Mesenchymal stem cell (in vitro differentiated cells and primary cell): ENCODE measurements at regions not wholly inside any gene's neighbourhood (a gene's known extent, or its start where the extent isn't known, plus 50 kb on each side); places are given as distances from the start of the nearest gene placed in this dataset.

ENCODE experiments used
- DNase-seq: peaks from one replicate; pipeline ENCODE4 v3.0.0-alpha.2; 2013
- H2AFZ ChIP-seq: one replicate; pipeline ENCODE4 v1.6.1; 2013; ENCODE audit warnings: low read depth, mild to moderate bottlenecking, control low read depth, inconsistent platforms, low read length, moderate library complexity
- H2AK5ac ChIP-seq: 2 replicates; pipeline ENCODE4 v1.6.1; 2013; ENCODE audit warnings: low read length, moderate library complexity, mild to moderate bottlenecking, inconsistent platforms; ENCODE audit not compliant: severe bottlenecking
- H2BK120ac ChIP-seq: one replicate; pipeline ENCODE4 v1.6.1; 2013; ENCODE audit warnings: low read depth, mild to moderate bottlenecking, inconsistent platforms, low read length, moderate library complexity
- H2BK12ac ChIP-seq, 2 experiments: one replicate each; pipeline ENCODE4 v1.6.1; 2013; ENCODE audit warnings: inconsistent platforms in 2 of 2, low read length in 2 of 2, mild to moderate bottlenecking in 2 of 2, moderate library complexity in 2 of 2, control low read depth in 1 of 2
- H2BK15ac ChIP-seq: one replicate; pipeline ENCODE4 v1.6.1; 2013; ENCODE audit warnings: mild to moderate bottlenecking, low read depth, inconsistent platforms; ENCODE audit not compliant: poor library complexity, severe bottlenecking
- H2BK5ac ChIP-seq: 2 replicates; pipeline ENCODE4 v1.6.1; 2013; ENCODE audit warnings: low read depth, mild to moderate bottlenecking, low read length, control low read depth, inconsistent platforms; ENCODE audit not compliant: poor library complexity, severe bottlenecking
- H3K14ac ChIP-seq, 2 experiments: one replicate each; pipeline ENCODE4 v1.6.1; 2013; ENCODE audit warnings: inconsistent platforms in 2 of 2, low read length in 2 of 2, control low read depth in 1 of 2, mild to moderate bottlenecking in 1 of 2, moderate library complexity in 1 of 2
- H3K18ac ChIP-seq, 2 experiments: one replicate each; pipeline ENCODE4 v1.6.1; 2013; ENCODE audit warnings: inconsistent platforms in 2 of 2, low read length in 2 of 2, control low read depth in 1 of 2, low read depth in 1 of 2, mild to moderate bottlenecking in 1 of 2
- H3K23ac ChIP-seq, 2 experiments: one replicate each; pipeline ENCODE4 v1.6.1; 2013; ENCODE audit warnings: inconsistent platforms in 2 of 2, low read length in 2 of 2, mild to moderate bottlenecking in 2 of 2, moderate library complexity in 2 of 2, control low read depth in 1 of 2
- H3K27ac ChIP-seq: 2 replicates; pipeline ENCODE4 v1.5.1; 2013; ENCODE audit warnings: mild to moderate bottlenecking, moderate library complexity, low read length, control low read depth, inconsistent platforms; ENCODE audit not compliant: poor library complexity, severe bottlenecking
- H3K27me3 ChIP-seq, 2 experiments: 2 replicates each; pipeline versions ENCODE4 v1.6.1 to v1.7.0; 2013; ENCODE audit warnings: low read length in 2 of 2, mild to moderate bottlenecking in 2 of 2, moderate library complexity in 2 of 2, control low read depth in 1 of 2, inconsistent platforms in 1 of 2; ENCODE audit not compliant: control insufficient read depth in 1 of 2, insufficient read depth in 1 of 2
- H3K36me3 ChIP-seq, 2 experiments: 2 replicates each; pipeline versions ENCODE4 v1.6.1 to v1.7.0; 2013; ENCODE audit warnings: low read length in 2 of 2, control low read depth in 1 of 2, inconsistent platforms in 1 of 2, low read depth in 1 of 2, mild to moderate bottlenecking in 1 of 2; ENCODE audit not compliant: insufficient read depth in 2 of 2, control insufficient read depth in 1 of 2
- H3K4ac ChIP-seq, 2 experiments: one replicate each; pipeline ENCODE4 v1.6.1; 2013; ENCODE audit warnings: inconsistent platforms in 2 of 2, low read length in 2 of 2, mild to moderate bottlenecking in 2 of 2, moderate library complexity in 2 of 2, control low read depth in 1 of 2, low read depth in 1 of 2
- H3K4me1 ChIP-seq: 2 replicates; pipeline ENCODE4 v1.6.1; 2013; ENCODE audit warnings: low read depth, low read length, control low read depth; ENCODE audit not compliant: control insufficient read depth, insufficient read depth
- H3K4me2 ChIP-seq: 2 replicates; pipeline ENCODE4 v1.6.1; 2013; ENCODE audit warnings: low read length, mild to moderate bottlenecking, inconsistent platforms; ENCODE audit not compliant: poor library complexity, severe bottlenecking
- H3K4me3 ChIP-seq, 2 experiments: 2 replicates each; pipeline versions ENCODE4 v1.5.1 to v1.7.0; 2013; ENCODE audit warnings: low read length in 2 of 2, mild to moderate bottlenecking in 2 of 2, control low read depth in 1 of 2, low read depth in 1 of 2; ENCODE audit not compliant: insufficient read depth in 1 of 2
- H3K79me1 ChIP-seq: replicated peaks from 2 replicates; pipeline ENCODE4 v1.6.1; 2013; ENCODE audit warnings: mild to moderate bottlenecking, control low read depth, low read length, inconsistent platforms; ENCODE audit not compliant: poor library complexity, severe bottlenecking
- H3K9ac ChIP-seq: 2 replicates; pipeline ENCODE4 v1.7.0; 2013; ENCODE audit warnings: mild to moderate bottlenecking, low read length, moderate library complexity
- H3K9me3 ChIP-seq: 2 replicates; pipeline ENCODE4 v1.7.0; 2013; ENCODE audit warnings: mild to moderate bottlenecking, low read length; ENCODE audit not compliant: control insufficient read depth
- H4K8ac ChIP-seq: one replicate; pipeline ENCODE4 v1.6.1; 2013; ENCODE audit warnings: inconsistent platforms, mild to moderate bottlenecking, low read length, moderate library complexity
- H4K91ac ChIP-seq: one replicate; pipeline ENCODE4 v1.6.1; 2013; ENCODE audit warnings: mild to moderate bottlenecking, low read length, inconsistent platforms
- WGBS: methylation state at CpG from one replicate; pipeline ENCODE4 v1.1.7; 2013; ENCODE audit warnings: mixed read lengths; 5-methylcytosine and 5-hydroxymethylcytosine counted together

GRCh38 chr4:14084598-14084997 is 457.1 kb upstream of the BOD1L1 start:
- DNase-seq, result no peak
- no peak overlapping the region for H3K14ac ChIP-seq
- no peak overlapping the region for H3K4ac ChIP-seq
- H2BK120ac ChIP-seq, result no peak overlapping the region
- H3K4me1 ChIP-seq, result no peaks in the 10 kb centered on the region
- no peak overlapping the region for H3K4me3 ChIP-seq
- no peak overlapping the region for H2AFZ ChIP-seq
- no peak overlapping the region for H3K9ac ChIP-seq
- no peak overlapping the region for H3K23ac ChIP-seq
- no peak overlapping the region for H3K27ac ChIP-seq
- H2BK5ac ChIP-seq, result no peak overlapping the region
- H3K9me3 ChIP-seq, result no peaks in the 10 kb centered on the region
- no peak overlapping the region for H2AK5ac ChIP-seq
- WGBS, result 63% methylated on average over 1 of the region's 2 CpGs
- no peak overlapping the region for H2BK12ac ChIP-seq
- no peak overlapping the region for H2BK15ac ChIP-seq
- H3K79me1 ChIP-seq, result no peaks in the 10 kb centered on the region
- H3K36me3 ChIP-seq, result no peaks in the 10 kb centered on the region
- H3K27me3 ChIP-seq, result no peaks in the 10 kb centered on the region
- H3K4me2 ChIP-seq, result no peak overlapping the region
- H3K18ac ChIP-seq, result no peak overlapping the region
- H4K8ac ChIP-seq, result no peak overlapping the region
- H4K91ac ChIP-seq, result no peak overlapping the region

DNA sequence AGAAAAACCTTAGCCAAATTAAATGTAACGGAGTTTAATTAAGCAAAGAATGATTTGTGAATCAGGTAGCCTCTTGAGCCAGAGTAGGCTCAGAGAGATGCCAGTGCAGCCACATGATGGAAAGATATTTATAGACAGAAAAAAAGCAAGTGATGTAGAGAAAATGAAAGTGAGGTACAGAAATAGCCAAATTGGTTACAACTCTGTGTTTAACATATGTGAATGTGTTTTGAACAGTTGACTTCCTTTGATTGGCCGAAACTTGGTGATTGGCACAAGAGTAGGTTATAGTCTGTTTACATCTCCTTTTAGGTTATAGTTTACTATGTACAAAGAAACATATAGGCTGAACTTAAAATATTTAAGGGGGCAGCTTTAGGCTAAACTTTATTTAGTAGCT is 459.9 kb upstream of the BOD1L1 start:
- no peaks in the 10 kb centered on the region for H3K27me3 ChIP-seq
- no peak overlapping the region for H3K23ac ChIP-seq
- H2BK5ac ChIP-seq, result no peak overlapping the region
- WGBS, result 92% methylated on average over 1 of the region's 2 CpGs
- H2BK15ac ChIP-seq, result no peak overlapping the region
- no peak for DNase-seq
- no peak overlapping the region for H3K4me3 ChIP-seq
- no peak overlapping the region for H2BK120ac ChIP-seq
- peaks cover 8% of the 10 kb centered on the region for H3K9me3 ChIP-seq
- H3K36me3 ChIP-seq, result no peaks in the 10 kb centered on the region
- no peak overlapping the region for H3K18ac ChIP-seq
- H3K4me1 ChIP-seq, result no peaks in the 10 kb centered on the region
- H3K4me2 ChIP-seq, result no peak overlapping the region
- no peak overlapping the region for H2BK12ac ChIP-seq
- no peak overlapping the region for H4K8ac ChIP-seq
- no peak overlapping the region for H3K27ac ChIP-seq
- no peak overlapping the region for H3K14ac ChIP-seq
- H3K79me1 ChIP-seq, result no peaks in the 10 kb centered on the region
- no peak overlapping the region for H2AK5ac ChIP-seq
- H3K9ac ChIP-seq, result no peak overlapping the region
- no peak overlapping the region for H2AFZ ChIP-seq
- no peak overlapping the region for H3K4ac ChIP-seq
- no peak overlapping the region for H4K91ac ChIP-seq

- H3K9ac ChIP-seq, result no peak overlapping the region
- H3K27me3 ChIP-seq, result no peaks in the 10 kb centered on the region
- H3K79me1 ChIP-seq, result no peaks in the 10 kb centered on the region
- H3K4ac ChIP-seq, result no peak overlapping the region
- no peak overlapping the region for H3K4me3 ChIP-seq
- no peak overlapping the region for H2BK15ac ChIP-seq
- H2BK12ac ChIP-seq, result no peak overlapping the region
- no peak overlapping the region for H3K14ac ChIP-seq
- no peak overlapping the region for H2AK5ac ChIP-seq
- peaks cover 8% of the 10 kb centered on the region for H3K9me3 ChIP-seq
- no peak overlapping the region for H4K91ac ChIP-seq
- H4K8ac ChIP-seq, result no peak overlapping the region
- no peaks in the 10 kb centered on the region for H3K4me1 ChIP-seq
- DNase-seq, result no peak
- H3K4me2 ChIP-seq, result no peak overlapping the region
- no peak overlapping the region for H2BK120ac ChIP-seq
- no peaks in the 10 kb centered on the region for H3K36me3 ChIP-seq
- H3K18ac ChIP-seq, result no peak overlapping the region
- H2BK5ac ChIP-seq, result no peak overlapping the region
- H2AFZ ChIP-seq, result no peak overlapping the region
- 80% methylated on average over 1 of the region's 1 CpG for WGBS
- no peak overlapping the region for H3K27ac ChIP-seq
- H3K23ac ChIP-seq, result no peak overlapping the region
Measured at GRCh38 chr4:14087921-14088320, 460.4 kb upstream of the BOD1L1 start.

- Histone ChIP-seq H2AK5ac (no peak overlapping the region), H3K9me3 (peaks cover 8% of the 10 kb centered on the region), H3K36me3 (no peaks in the 10 kb centered on the region), H2BK12ac (no peak overlapping the region), H4K91ac (no peak overlapping the region), H3K18ac (no peak overlapping the region), H3K9ac (no peak overlapping the region), H2BK15ac (no peak overlapping the region), H2AFZ (no peak overlapping the region), H3K14ac (no peak overlapping the region), H3K27ac (no peak overlapping the region), H3K79me1 (no peaks in the 10 kb centered on the region), H3K4me1 (no peaks in the 10 kb centered on the region), H2BK120ac (no peak overlapping the region), H3K23ac (no peak overlapping the region), H4K8ac (no peak overlapping the region), H2BK5ac (no peak overlapping the region), H3K4me3 (no peak overlapping the region), H3K4me2 (no peak overlapping the region), H3K4ac (no peak overlapping the region), H3K27me3 (no peaks in the 10 kb centered on the region)
- no peak for DNase-seq
Measured at GRCh38 chr4:14091531-14091930, 464.0 kb upstream of the BOD1L1 start.
